ENCODE measurements at regions not wholly inside any gene's neighbourhood (a gene's known extent, or its start where the extent isn't known, plus 50 kb on each side); places are given as distances from the start of the nearest gene placed in this dataset.
"Not testable (repeated sequence)": the region's sequence is repeated elsewhere in the genome, so short reads cannot be mapped to it uniquely, and the experiment has no call there.

- DNase-seq (ENCODE audit: low read depth): no peak
Observed at GRCh38 chr12:4156317-4156716, 117.2 kb upstream of the CCND2 start.

- no peak for DNase-seq (ENCODE audit: low read depth)
Observed at GRCh38 chr12:4154672-4155225, 118.8 kb upstream of the CCND2 start.

GRCh38 chr12:4153343-4153892, 120.1 kb upstream of the CCND2 start:
- DNase-seq (ENCODE audit: low read depth): peak; percentile 52

GRCh38 chr12:4152145-4152795, 121.3 kb upstream of the CCND2 start:
- no peak for DNase-seq (ENCODE audit: low read depth)

GRCh38 chr12:4151362-4152121, 122.0 kb upstream of the CCND2 start:
- DNase-seq (ENCODE audit: low read depth): no peak

- not testable (repeated sequence) for DNase-seq (ENCODE audit: low read depth)
Observed at GRCh38 chr12:4150355-4150754, 123.2 kb upstream of the CCND2 start.

GRCh38 chr12:4148418-4149056, 125.0 kb upstream of the CCND2 start:
- peak; percentile 22 for DNase-seq (ENCODE audit: low read depth)

GRCh38 chr12:4147031-4147481, 126.5 kb upstream of the CCND2 start:
- DNase-seq (ENCODE audit: low read depth): no peak

- DNase-seq (ENCODE audit: low read depth): peak; percentile 51
Observed at GRCh38 chr12:4145990-4146859, 127.3 kb upstream of the CCND2 start.

GRCh38 chr12:4144676-4145075, 128.9 kb upstream of the CCND2 start:
- no peak for DNase-seq (ENCODE audit: low read depth)

- no peak for DNase-seq (ENCODE audit: low read depth)
Observed at GRCh38 chr12:4143896-4144295, 129.7 kb upstream of the CCND2 start.

GRCh38 chr12:4141348-4142270, 132.0 kb upstream of the CCND2 start:
- no peak for DNase-seq (ENCODE audit: low read depth)

- no peak for DNase-seq (ENCODE audit: low read depth)
Observed at GRCh38 chr12:4140581-4141301, 132.8 kb upstream of the CCND2 start.

GRCh38 chr12:4139191-4139590, 134.4 kb upstream of the CCND2 start:
- no peak for DNase-seq (ENCODE audit: low read depth)

GRCh38 chr12:4138532-4138931, 135.0 kb upstream of the CCND2 start:
- DNase-seq (ENCODE audit: low read depth): not testable (repeated sequence)

- DNase-seq (ENCODE audit: low read depth): no peak
Observed at GRCh38 chr12:4138051-4138450, 135.5 kb upstream of the CCND2 start.

- DNase-seq (ENCODE audit: low read depth): no peak
Observed at GRCh38 chr12:4137441-4137840, 136.1 kb upstream of the CCND2 start.

GRCh38 chr12:4137015-4137414, 136.5 kb upstream of the CCND2 start:
- no peak for DNase-seq (ENCODE audit: low read depth)

GRCh38 chr12:4135919-4136605, 137.5 kb upstream of the CCND2 start:
- DNase-seq (ENCODE audit: low read depth): peak; percentile 26

All from stimulated activated CD4-positive, alpha-beta T cell treated with anti-CD3 and anti-CD28 coated beads, Interleukin-2, amount 100 ng/mL, for 4 hours (primary cell).